IPS-NIHi11 (cell line): ENCODE measurements at regions not wholly inside any gene's neighbourhood (a gene's known extent, or its start where the extent isn't known, plus 50 kb on each side); places are given as distances from the start of the nearest gene placed in this dataset.
"Not testable (repeated sequence)": the region's sequence is repeated elsewhere in the genome, so short reads cannot be mapped to it uniquely, and the experiment has no call there.

ENCODE experiments used
- DNase-seq: peaks from one replicate; pipeline ENCODE4 v3.0.0; 2012; ENCODE audit warnings: mixed read lengths, low spot score

DNA sequence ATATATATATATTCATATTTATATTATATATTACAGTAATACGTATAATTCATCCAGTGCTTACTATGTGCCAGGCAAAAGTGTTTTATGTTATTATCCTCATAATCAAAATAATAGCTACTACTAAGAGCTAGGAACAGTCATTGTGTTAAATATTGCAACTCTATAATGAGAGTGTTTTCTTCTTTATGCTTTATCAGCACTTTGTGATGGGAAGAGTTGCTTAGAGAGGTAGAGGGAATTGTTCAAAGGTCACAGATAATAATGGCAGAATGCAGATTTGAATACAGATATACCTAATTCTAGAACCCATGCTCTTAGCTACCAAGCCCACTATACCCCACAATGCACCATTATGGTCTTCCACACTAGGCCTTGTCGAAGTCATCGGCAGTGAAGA, 318.8 kb upstream of the PPARGC1A start:
- DNase-seq = no peak

DNA sequence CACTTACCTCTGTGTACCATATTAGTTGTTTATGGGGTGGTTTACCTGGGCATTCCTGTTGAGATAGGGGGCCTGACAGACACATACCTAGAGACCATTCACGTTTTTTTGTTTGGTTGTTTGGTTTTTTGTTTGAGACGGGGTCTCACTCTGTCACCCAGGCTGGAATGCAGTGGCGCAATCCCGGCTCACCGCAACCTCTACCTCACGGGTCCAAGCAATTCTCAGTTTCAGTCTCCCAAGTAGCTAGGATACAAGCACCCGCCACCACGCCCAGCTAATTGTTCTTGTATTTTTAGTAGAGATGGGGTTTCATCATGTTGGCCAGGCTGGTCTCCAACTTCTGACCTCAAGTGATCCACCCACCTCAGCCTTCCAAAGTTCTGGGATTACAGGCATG, 314.9 kb upstream of the PPARGC1A start:
- DNase-seq = not testable (repeated sequence)

DNA sequence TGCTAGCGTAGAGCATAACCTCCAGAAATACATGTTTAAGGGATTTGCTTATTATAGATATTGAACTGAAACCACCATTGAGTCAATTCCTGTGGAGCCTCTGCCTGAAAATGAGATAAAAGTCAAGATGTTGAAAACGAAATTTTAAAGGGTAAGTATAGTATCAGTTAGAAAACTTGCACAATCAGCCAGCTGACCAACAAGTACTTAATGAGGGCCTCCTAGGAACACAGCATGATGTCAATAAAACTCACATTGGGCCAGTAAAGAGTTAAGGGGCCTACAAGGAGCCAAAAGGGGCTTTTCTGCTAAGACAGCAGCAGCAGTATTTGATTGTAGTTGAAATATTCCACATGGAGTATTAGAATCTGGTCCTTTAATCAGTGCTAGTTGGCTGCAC, 314.1 kb upstream of the PPARGC1A start:
- DNase-seq = no peak

DNA sequence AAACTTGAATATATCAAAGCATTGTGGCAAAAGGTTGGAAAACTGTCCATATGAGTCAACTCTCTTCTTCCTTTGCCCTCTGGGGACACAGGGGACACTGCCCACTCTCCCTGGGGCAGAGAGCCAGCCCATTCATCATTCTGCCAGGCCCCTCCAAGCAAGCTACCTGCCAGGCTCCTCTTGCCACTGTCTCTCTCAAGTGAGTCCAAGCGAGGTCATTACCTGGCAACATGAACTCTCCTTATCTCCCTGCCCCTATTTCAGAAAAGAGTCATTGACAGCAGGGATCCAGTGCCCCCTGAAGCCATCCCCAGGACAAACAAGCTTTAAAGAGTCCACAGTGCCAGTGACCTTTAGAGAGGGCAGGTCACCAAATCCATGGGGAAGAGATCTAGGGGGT, 312.7 kb upstream of the PPARGC1A start:
- DNase-seq = no peak

DNA sequence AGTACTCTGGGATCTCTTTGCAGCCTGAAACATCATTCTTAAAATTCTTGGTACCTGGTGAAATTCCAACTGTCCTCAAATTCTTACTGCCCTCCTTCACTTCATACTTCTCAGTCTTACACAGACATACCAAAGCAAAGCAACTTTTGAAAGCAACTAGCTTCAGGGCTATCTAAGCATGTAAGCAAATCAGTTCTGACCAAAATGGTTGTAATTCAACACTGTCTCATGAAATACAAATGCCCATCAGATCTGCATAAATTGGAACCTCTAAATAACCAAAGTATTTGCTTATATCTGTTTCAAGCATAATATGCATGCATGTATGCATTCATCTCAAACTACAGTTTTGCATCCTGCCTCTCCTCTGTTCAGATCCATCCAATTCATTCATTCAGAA, 308.1 kb upstream of the PPARGC1A start:
- no peak for DNase-seq

DNA sequence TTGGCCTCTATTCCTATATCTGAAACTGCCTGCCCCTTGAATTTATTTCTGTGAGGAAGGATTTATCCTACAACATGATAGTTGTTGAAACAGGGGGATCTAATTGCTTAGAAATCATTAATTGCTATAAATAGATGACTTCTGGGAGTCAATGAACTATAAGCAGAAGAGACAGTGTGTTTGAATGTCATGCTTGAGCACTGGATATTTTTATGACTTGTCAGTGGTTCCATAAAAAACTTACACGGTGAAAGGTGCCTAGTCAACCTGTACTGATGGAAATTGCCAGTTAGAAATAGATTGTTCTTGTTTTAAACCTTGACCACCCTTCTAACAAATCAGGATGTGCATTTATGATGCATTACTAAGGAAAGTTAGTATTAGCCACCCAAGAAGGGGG, 306.9 kb upstream of the PPARGC1A start:
- no peak for DNase-seq

DNA sequence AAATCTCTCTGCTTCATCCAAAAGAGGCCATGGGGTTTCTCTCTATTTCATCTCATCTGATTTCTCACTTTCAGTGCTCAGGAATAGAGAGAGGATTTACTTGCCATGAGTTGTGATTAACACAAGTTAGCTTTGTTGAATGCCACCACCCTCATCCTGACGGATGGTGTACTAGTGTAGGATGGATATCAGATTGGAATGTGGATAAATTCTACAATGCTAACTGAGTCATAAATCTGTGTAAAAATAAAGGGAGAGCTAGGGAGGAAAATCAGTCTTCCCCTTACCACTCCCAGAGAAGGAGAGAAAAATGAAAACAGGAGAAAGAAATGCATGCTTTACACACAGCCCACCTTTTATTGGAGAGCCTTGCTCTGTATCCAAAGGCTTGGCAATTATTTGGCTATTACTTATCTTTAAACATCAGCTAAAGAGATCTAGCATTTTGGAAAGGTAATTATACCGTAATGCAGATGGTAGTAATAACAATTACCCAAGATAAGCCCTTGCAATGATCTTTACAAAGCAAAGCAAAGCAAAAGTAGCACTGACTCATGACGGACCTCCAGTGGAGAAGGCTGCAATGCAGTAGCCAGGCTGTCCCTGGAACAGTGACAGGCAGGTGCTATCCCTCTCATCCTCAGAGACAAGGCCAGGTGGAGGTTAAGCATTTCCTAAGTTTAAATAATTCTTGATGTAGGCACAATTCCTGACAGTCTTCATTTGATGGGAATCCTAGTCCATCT, 306.3 kb upstream of the PPARGC1A start:
- DNase-seq = no peak

DNA sequence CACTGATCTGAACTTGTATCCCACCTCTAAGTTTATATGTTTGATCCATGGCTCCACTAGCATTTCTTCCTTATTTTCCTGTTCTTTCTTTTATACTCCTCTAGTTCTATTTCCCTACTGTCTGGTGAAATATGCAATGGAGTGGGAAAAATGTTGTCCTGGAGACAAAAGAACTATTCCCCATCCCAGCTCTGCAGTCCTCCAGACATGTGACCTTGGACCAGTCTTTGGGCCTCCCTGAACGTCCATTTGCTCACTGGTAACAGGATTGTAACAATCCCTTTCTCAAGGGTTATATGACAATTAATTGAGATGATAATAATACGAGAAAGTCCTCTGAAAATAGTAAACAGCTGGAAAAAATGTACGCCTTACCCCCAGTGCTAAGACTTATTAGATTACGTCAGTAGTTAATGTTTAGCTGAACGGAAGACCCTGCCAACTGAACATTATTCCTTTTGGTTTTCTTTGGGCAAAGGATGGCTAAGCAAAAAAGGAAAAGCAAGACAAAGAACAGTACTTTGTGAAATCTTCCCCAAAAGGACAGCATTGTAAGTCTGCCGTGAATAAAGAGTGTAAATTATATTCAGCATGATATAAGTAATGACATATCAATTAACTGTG, 302.3 kb upstream of the PPARGC1A start:
- DNase-seq = no peak

DNA sequence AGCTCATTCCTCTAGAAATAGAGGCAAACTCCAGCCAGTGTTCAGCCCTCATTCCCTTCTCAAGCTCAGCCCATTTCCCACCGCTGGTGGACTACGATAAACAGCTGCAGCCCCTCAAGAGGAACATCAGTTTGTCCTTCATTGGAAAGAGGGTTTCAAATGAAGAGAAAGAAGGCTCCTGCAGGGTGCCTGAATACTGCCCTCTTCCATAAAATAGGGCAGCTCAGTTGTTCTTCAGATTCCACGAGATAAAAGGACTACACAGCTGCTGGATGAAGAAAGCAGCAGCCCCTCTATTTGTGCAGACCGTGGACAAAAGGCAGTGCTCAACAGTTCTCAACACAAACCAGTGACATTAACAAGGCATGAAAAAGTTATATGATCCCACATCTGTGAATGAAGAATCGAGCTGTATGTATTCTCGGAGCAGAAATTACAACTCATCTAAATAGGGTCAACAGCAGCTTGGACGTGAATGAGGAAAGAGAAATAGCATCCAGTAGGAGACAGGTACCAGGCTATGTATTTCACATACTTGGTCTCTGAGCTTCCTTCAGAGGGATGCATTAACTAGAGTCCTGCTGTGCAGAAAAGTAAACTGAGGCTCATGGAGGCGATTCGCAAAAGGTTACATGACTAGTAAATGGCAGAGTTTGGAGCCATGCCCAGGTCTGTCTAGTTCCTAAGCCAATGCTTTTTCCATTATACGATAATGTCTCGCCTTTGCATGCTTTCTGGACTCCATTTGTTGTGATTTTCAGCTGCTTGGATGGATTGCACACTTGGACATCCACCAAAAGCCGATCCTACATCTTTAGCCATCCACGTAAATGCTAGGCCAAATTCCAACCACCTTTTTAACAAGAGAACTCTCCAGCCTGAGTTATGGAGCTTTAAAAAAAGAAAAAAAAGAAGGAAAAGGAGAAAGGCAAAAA, 301.2 kb upstream of the PPARGC1A start:
- no peak for DNase-seq

DNA sequence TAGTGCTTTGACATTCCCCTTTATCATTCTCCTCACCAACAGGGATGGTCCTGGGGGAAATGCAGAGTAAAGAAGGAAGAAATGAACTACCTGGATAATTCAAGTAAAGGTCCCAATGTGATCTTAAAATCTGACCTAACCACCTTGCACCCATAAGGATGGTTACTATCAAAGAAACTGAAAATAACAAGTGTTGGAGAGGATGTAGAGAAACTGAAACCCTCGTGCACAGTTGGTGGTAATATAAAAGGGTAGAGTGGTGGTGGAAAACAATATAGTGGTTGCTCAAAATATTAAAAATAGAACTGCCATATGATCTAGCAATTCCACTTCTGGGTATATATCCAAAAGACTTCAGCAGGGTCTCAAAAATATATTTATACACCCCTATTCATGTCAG, 298.6 kb upstream of the PPARGC1A start:
- DNase-seq = no peak

DNA sequence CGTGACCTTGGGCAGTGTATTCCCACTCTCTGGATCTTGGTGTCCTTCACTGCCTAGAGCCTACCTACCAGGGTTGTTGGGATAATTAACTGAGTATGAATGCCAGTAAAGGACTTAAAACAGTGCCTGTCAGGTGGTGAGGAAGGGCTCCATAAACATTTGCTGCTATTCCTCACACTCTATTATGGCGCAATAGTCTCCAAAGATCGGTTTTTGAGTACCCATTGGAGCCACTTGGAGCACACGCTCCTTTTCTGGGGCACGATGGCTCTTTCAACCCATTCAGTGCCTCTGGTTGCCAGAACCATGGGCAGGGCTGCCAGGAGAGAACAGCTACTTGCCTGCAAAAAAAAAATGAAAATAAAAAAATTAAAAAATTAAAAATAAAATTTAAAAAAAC, 296.6 kb upstream of the PPARGC1A start:
- DNase-seq = no peak

DNA sequence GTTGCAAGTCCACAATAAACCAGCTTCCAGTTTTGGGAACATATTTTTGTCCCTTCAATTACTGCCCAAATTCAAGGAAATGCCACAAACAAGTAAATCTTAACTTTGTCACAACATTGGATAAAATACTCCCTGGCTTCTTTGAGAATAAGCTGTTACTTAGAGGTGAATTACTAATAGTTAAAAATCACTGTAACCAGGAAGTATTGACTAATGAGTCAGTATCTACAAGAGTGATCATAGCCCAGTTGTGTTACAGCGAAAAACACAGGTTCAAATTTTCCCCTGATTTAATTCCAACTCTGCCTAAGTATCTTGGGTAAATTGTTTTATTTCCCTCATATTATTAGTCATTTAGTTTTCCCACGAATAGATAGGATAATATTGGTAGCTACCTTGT, 291.2 kb upstream of the PPARGC1A start:
- DNase-seq = no peak

DNA sequence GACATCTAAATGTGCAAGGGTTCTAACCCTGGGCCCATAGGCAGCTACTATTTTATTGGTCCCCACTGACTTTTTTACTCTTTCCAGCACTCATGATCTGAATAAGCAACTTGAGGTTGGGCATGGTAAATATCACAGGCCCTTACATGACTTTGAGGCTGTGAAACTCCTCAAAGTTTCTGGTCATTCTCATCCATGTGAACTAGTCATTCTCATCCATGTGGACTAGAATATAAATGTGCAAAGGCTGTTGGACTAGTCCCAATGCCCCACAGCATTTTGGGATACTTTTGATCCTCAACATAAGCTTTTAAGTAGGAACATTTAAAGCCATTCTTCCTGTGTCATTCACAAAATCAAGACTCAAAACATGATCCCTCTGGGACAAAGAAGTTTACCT, 290.7 kb upstream of the PPARGC1A start:
- DNase-seq = no peak

DNA sequence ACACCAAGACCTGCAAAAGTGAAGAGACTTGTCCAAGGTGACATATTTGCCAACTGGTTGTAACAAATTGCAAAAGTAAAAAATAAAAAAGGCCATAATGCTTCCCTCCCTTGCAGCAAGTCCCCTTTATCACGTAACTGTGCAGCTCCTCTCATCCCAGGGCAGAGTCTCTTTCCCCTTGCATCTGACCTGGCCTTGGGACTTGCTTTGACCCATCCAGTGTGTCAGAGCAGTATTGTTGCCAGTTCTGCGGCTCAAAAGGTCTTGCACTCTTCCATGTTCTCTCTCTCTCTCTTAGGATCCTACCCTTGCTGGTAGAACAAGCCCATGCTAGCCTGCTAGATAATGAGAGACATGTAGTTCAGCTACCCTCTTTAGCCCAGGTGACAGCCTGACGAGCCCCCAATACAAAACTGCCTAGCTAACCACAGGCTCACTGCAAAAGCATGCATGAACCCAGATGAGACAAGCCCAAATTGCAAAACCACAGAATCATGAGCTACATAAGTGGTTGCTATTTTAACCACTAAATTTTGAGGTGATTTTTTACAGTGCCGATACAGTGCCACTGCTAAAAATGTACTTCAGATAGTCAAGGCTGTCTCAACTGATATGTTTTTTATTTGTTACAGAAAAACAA, 289.5 kb upstream of the PPARGC1A start:
- DNase-seq = no peak

DNA sequence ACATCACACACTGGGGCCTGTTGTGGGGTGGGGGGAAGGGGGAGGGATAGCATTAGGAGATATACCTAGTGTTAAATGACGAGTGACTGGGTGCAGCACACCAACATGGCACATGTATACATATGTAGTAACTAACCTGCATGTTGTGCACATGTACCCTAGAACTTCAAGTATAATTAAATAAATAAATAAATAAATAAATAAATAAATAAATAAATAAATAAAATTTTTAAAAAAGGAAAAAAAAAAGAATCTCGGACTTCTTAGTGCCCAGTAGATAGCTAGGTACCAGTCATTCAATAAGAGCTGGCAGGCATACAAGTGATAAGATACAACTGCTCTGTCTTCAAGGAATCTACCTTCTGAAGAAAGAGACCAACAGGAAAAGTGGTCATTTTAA, 287.6 kb upstream of the PPARGC1A start:
- DNase-seq = not testable (repeated sequence)

DNA sequence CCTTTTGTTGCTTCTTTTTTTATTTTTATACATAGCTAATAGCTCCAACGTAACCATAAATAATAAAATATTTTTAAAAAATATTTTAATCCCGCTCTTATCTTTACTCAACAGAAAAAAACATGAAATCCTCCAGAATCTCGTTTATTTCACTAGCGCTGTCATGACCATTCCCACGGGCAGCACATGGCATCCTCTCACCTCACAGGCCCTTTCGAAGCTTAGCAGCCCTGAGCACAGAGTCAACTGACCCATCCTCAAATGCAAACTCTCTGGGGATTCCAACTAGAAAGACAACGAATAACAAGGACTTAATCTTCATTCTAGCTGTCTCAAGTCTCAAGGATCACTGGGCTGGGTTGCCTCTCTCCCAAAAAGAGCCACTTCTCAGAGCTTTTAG, 285.9 kb upstream of the PPARGC1A start:
- no peak for DNase-seq

DNA sequence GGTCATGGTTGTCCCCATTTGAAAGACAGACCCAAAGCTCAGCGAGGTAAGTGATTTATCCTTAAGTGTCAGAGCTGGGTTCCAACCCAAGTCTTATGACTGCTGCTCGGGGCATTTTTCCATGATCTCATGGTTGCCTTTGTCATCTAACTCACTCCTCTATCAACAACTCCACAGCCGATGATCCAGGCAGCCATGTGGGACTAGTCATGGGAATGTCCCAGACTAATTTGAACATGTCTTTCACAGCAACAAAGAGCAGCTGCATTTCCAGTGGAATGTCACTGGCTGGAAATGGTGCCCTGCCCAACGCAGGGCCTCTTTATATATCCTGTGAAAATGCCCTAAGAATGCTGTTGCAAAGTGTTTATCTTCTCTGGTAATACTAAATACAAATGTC, 284.8 kb upstream of the PPARGC1A start:
- no peak for DNase-seq

DNA sequence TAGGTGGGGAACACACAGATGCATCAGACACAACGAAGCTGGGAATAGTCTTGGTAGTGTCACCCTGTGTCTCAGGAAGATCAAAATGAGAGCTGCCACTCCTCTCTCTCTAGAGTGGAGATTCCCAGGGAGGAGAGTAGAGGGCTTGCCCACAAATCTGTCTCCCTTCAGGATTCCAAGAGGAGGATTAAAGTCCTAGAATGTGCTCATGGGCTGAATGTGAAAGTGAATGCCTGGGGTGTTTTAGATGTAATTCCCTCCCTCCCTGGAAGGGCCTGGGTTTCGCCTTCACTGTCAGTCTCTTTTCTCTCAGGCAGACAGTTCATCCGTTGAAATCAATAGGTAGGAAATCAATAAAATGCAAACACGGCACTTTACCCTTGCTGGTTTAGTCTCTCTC, 282.6 kb upstream of the PPARGC1A start:
- DNase-seq = no peak

DNA sequence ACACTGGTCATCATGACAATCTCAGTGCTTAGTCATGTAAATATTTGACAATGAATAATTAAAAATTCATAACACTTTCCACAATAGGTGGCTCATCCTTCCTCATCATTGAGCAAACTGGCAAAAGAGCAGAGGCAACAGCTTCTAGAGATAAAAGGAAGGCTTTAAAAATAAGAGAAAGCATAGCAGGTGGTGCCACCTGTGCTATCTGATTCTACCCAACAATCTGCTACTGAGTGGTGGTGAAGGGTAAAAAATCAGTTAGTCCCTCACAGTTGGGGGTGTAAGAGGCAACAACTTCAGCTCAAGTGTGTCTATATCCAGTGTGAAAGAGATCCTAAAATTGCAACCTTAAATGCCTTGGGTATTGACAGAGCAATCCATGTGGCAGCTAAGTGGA, 280.1 kb upstream of the PPARGC1A start:
- DNase-seq = no peak

DNA sequence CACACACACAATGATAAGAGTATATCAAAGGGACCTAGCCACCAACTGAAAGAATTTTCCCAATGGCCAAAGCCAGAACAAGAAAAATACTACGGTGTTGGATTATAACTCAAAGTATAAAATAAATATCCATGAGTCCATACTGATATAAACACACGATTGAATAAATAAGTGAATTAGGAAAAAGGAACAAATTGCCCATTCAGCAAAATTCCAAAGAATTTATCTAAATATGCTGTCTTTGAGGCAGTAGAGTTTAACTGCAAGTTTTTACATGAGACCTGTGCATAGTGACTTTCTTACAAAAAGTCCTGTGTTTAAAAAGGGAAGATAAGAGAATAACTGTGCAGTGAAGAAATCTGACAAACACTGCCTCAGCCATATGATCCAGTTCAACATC, 278.8 kb upstream of the PPARGC1A start:
- DNase-seq = no peak

DNA sequence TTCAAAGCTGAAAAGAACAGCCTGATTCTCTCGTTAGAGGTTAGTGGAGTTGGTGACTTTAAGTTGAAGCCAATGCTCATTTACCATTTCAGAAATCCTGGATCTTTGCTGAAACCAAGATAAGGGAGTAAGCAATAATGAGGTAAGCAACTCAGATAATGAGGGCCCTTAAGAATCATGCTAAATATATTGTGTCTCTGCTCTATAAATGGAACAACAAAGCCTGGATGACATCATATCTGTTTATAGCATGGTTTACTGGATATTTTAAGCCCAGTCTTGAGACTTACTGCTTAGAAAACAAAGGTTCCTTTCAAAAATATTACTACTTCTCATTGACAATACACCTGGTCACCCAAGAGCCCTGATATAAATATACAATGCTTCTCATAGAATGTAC, 276.7 kb upstream of the PPARGC1A start:
- DNase-seq = no peak

DNA sequence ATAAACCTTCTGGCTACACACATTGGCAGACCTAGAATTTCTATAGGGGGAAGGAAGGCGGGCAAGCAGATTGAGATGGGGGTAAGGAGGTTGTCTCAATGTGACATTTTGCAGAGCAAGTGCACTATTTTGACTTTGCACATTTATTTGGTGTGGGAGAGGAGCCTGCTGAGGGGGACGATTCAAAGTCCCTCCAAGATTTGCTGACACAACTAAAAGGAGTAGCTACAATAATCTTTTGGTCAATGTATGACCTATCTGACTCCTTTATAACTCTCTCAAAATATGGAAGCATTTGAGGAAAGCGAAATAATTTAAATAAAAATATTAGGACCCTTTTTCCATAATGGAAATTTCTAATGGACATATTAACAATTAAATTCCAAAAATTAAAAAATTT, 274.9 kb upstream of the PPARGC1A start:
- DNase-seq = no peak
